Endodermal cell (in vitro differentiated cells): ENCODE measurements at regions not wholly inside any gene's neighbourhood (a gene's known extent, or its start where the extent isn't known, plus 50 kb on each side); places are given as distances from the start of the nearest gene placed in this dataset.

Source experiments
- DNase-seq: peaks from one replicate; pipeline ENCODE4 v3.0.0-alpha.2; 2017
- H3K27ac ChIP-seq: 2 replicates; pipeline ENCODE4 v1.5.1; 2013; ENCODE audit warnings: mild to moderate bottlenecking, low read depth, low read length, moderate library complexity
- H3K27me3 ChIP-seq: 2 replicates; pipeline ENCODE4 v1.6.1; 2013; ENCODE audit warnings: mild to moderate bottlenecking, low read length, moderate library complexity; ENCODE audit not compliant: insufficient read depth, control insufficient read depth, poor library complexity, severe bottlenecking
- H3K36me3 ChIP-seq: 2 replicates; pipeline ENCODE4 v1.7.0; 2013; ENCODE audit warnings: mild to moderate bottlenecking, low read length, moderate library complexity; ENCODE audit not compliant: control insufficient read depth, insufficient read depth
- H3K4me1 ChIP-seq: one replicate; pipeline ENCODE4 v1.7.0; 2013; ENCODE audit warnings: low read length; ENCODE audit not compliant: control insufficient read depth, insufficient read depth
- H3K4me3 ChIP-seq: 2 replicates; pipeline ENCODE4 v1.5.1; 2013; ENCODE audit warnings: mild to moderate bottlenecking, low read length, moderate library complexity
- H3K9ac ChIP-seq: 2 replicates; pipeline ENCODE4 v1.6.1; 2013; ENCODE audit warnings: mild to moderate bottlenecking, low read length, moderate library complexity; ENCODE audit not compliant: poor library complexity, severe bottlenecking; ENCODE audit errors: extremely low read depth
- H3K9me3 ChIP-seq: 2 replicates; pipeline ENCODE4 v1.6.1; 2013; ENCODE audit warnings: mild to moderate bottlenecking, low read length, moderate library complexity; ENCODE audit not compliant: control insufficient read depth
- H3K27ac Mint-ChIP-seq: 2 replicates; pipeline ENCODE4 v1.8.0; 2020; ENCODE audit warnings: mixed read lengths
- H3K27me3 Mint-ChIP-seq: 2 replicates; pipeline ENCODE4 v1.8.0; 2021; ENCODE audit warnings: mild to moderate bottlenecking, mixed read lengths; ENCODE audit not compliant: insufficient read depth
- H3K36me3 Mint-ChIP-seq: 2 replicates; pipeline ENCODE4 v1.8.0; 2020; ENCODE audit warnings: low read depth, mixed read lengths
- H3K4me1 Mint-ChIP-seq: 2 replicates; pipeline ENCODE4 v1.8.0; 2020; ENCODE audit warnings: mixed read lengths
- H3K4me3 Mint-ChIP-seq: 2 replicates; pipeline ENCODE4 v1.8.0; 2020; ENCODE audit warnings: mild to moderate bottlenecking, moderate library complexity, mixed read lengths
- H3K9me3 Mint-ChIP-seq: 2 replicates; pipeline ENCODE4 v1.8.0; 2020; ENCODE audit warnings: mild to moderate bottlenecking, mixed read lengths
- WGBS, 2 experiments: methylation state at CpG; one replicate each; pipeline versions ENCODE4 v1.1.5 to v1.1.7; 2013; ENCODE audit warnings: missing lambda C conversion rate in 2 of 2, mixed read lengths in 1 of 2; ENCODE audit not compliant: insufficient coverage in 1 of 2, insufficient read length in 1 of 2; 5-methylcytosine and 5-hydroxymethylcytosine counted together
- TF ChIP-seq, protein P1 (sequence below): fragments of 200-600 bp; sonication (generic); conservative IDR thresholded peaks from 2 replicates; pipeline ENCODE4 v1.5.0; 2021; ENCODE audit warnings: antibody characterized with exemption, mild to moderate bottlenecking

DNA sequence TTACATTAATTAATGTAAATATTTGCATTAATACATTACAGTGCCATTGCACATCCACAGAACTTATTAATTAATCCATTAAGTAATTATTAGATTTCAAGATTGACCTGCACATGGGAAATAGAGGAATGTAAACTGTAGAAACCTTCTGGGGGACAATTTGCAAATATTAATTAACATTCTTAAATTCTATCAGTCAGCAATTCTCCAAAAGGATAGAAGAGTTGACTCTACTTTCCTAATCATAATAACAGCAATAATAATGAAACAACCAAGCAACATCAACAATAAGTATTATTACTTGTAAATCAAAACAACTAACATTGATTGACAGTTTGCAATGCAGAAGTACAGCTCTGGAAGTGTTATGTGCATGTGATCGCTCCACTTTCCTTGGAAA, 281.6 kb upstream of the CRIM1 start:
- H3K4me3 Mint-ChIP-seq: no peak overlapping the region
- DNase-seq: no peak
- Histone ChIP-seq H3K4me1 (no peaks in the 10 kb centered on the region), H3K27ac (no peak overlapping the region), H3K9ac (no peak overlapping the region), H3K36me3 (no peaks in the 10 kb centered on the region), H3K4me3 (no peak overlapping the region), H3K9me3 (no peaks in the 10 kb centered on the region), H3K27me3 (no peaks in the 10 kb centered on the region)
- no peaks in the 10 kb centered on the region for H3K27me3 Mint-ChIP-seq
- 0% methylated on average over 1 of the region's 1 CpG; no CpG with 5 or more reads in 1 of the 2 experiments for whole genome bisulfite sequencing, 2 experiments
- TF ChIP-seq, protein P1, sequence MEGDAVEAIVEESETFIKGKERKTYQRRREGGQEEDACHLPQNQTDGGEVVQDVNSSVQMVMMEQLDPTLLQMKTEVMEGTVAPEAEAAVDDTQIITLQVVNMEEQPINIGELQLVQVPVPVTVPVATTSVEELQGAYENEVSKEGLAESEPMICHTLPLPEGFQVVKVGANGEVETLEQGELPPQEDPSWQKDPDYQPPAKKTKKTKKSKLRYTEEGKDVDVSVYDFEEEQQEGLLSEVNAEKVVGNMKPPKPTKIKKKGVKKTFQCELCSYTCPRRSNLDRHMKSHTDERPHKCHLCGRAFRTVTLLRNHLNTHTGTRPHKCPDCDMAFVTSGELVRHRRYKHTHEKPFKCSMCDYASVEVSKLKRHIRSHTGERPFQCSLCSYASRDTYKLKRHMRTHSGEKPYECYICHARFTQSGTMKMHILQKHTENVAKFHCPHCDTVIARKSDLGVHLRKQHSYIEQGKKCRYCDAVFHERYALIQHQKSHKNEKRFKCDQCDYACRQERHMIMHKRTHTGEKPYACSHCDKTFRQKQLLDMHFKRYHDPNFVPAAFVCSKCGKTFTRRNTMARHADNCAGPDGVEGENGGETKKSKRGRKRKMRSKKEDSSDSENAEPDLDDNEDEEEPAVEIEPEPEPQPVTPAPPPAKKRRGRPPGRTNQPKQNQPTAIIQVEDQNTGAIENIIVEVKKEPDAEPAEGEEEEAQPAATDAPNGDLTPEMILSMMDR: no peak
- no peaks in the 10 kb centered on the region for H3K9me3 Mint-ChIP-seq
- H3K36me3 Mint-ChIP-seq: no peaks in the 10 kb centered on the region
- H3K4me1 Mint-ChIP-seq: no peaks in the 10 kb centered on the region
- H3K27ac Mint-ChIP-seq: no peak overlapping the region

DNA sequence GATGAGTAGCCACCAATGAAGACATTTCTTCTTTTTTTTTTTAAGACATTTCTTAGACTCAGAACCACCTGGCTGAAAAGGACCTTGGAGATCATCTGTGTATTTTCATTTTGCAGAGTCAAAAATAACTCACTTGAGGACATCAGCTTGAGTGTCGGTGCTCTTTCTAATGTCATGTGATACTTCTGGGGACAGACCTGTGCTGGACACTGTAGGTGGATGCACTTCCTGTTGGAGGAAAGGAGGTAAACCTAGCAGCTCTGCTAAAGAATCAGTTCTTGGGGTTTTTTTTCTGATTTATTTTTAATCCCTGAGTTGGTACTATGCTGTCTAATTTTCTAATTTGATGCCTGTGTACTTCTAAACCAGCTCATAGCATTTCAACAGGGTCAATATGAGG, 283.9 kb upstream of the CRIM1 start:
- H3K36me3 ChIP-seq: no peaks in the 10 kb centered on the region
- Mint-ChIP-seq H3K9me3 (no peaks in the 10 kb centered on the region), H3K27ac (peak overlapping the region; percentile 36), H3K36me3 (no peaks in the 10 kb centered on the region), H3K4me3 (no peak overlapping the region), H3K4me1 (no peaks in the 10 kb centered on the region), H3K27me3 (no peaks in the 10 kb centered on the region)
- H3K9ac ChIP-seq: no peak overlapping the region
- H3K27ac ChIP-seq: no peak overlapping the region
- no peaks in the 10 kb centered on the region for H3K9me3 ChIP-seq
- H3K4me3 ChIP-seq: no peak overlapping the region
- TF ChIP-seq, protein P1: no peak
- no peak for DNase-seq
- H3K27me3 ChIP-seq: no peaks in the 10 kb centered on the region
- H3K4me1 ChIP-seq: no peaks in the 10 kb centered on the region
- 88 to 100% methylated on average over 1 of the region's 1 CpG for WGBS, 2 experiments

DNA sequence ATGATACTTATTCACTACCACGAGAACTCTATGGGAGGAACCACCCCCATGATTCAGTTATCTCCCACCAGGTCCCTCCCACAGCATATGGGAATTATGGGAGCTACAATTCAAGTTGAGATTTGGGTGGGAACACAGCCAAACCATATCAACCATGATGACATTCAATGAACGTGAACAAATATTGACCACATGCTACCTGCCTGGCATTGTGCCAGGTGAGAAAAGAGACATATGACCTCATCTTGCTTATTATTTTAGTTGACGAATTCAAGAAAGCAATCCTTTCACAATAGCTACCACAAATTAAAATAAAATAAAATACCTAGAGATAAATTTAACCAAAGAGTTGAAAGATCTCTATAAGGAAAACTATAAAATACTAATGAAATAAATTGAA, 286.5 kb upstream of the CRIM1 start:
- Histone ChIP-seq H3K4me1 (no peaks in the 10 kb centered on the region), H3K9me3 (no peaks in the 10 kb centered on the region), H3K36me3 (no peaks in the 10 kb centered on the region), H3K9ac (no peak overlapping the region), H3K27ac (no peak overlapping the region), H3K27me3 (no peaks in the 10 kb centered on the region), H3K4me3 (no peak overlapping the region)
- H3K4me1 Mint-ChIP-seq: no peaks in the 10 kb centered on the region
- TF ChIP-seq, protein P1: no peak
- H3K4me3 Mint-ChIP-seq: no peak overlapping the region
- H3K27me3 Mint-ChIP-seq: peaks cover 2% of the 10 kb centered on the region
- H3K9me3 Mint-ChIP-seq: peaks cover 3% of the 10 kb centered on the region
- no peak overlapping the region for H3K27ac Mint-ChIP-seq
- H3K36me3 Mint-ChIP-seq: no peaks in the 10 kb centered on the region
- DNase-seq: no peak
- 95 to 100% methylated on average over 1 to 3 of the region's 3 CpGs for WGBS, 2 experiments
